Smooth muscle cell (in vitro differentiated cells): ENCODE measurements at regions not wholly inside any gene's neighbourhood (a gene's known extent, or its start where the extent isn't known, plus 50 kb on each side); places are given as distances from the start of the nearest gene placed in this dataset.
A peak's percentile ranks its signal among the peaks of the same experiment; 100 is the strongest.

ENCODE experiments used
- DNase-seq: peaks from one replicate; lab custom pipeline; 2025; ENCODE audit not compliant: unreplicated experiment; lab: John Stamatoyannopoulos, UW
- H2AFZ ChIP-seq: fragments of 200-600 bp; sonication (generic); 2 replicates; pipeline ENCODE4 v1.6.0; 2016; ENCODE audit warnings: antibody characterized with exemption, low read depth, mild to moderate bottlenecking
- H3F3A ChIP-seq: fragments of 200-600 bp; sonication (generic); 2 replicates; pipeline ENCODE4 v1.6.0; 2017; ENCODE audit warnings: antibody characterized with exemption, low read depth
- H3K27ac ChIP-seq: fragments of 200-600 bp; sonication (generic); 2 replicates; pipeline ENCODE4 v1.5.1; 2016; ENCODE audit warnings: low read depth, mild to moderate bottlenecking
- H3K27me3 ChIP-seq: fragments of 200-600 bp; sonication (generic); 2 replicates; pipeline ENCODE4 v1.6.1; 2016; ENCODE audit warnings: low read depth, mild to moderate bottlenecking
- H3K36me3 ChIP-seq: fragments of 200-600 bp; sonication (generic); 2 replicates; pipeline ENCODE4 v1.5.1; 2016; ENCODE audit warnings: low read depth
- H3K4me1 ChIP-seq: fragments of 200-600 bp; sonication (generic); 2 replicates; pipeline ENCODE4 v1.5.1; 2016; ENCODE audit warnings: low read depth
- H3K4me2 ChIP-seq: fragments of 200-600 bp; sonication (generic); 2 replicates; pipeline ENCODE4 v1.6.0; 2016; ENCODE audit warnings: mild to moderate bottlenecking
- H3K4me3 ChIP-seq: fragments of 200-600 bp; sonication (generic); 2 replicates; pipeline ENCODE4 v1.5.1; 2016; ENCODE audit warnings: mild to moderate bottlenecking
- H3K79me2 ChIP-seq: fragments of 200-600 bp; sonication (generic); 2 replicates; pipeline ENCODE4 v1.6.0; 2016; ENCODE audit warnings: low read depth, mild to moderate bottlenecking
- H3K9ac ChIP-seq: fragments of 200-600 bp; sonication (generic); 2 replicates; pipeline ENCODE4 v1.6.0; 2016; ENCODE audit warnings: low read depth
- H3K9me3 ChIP-seq: fragments of 200-600 bp; sonication (generic); replicated peaks from 2 replicates; pipeline ENCODE4 v1.5.1; 2016; ENCODE audit warnings: low read depth
- H4K20me1 ChIP-seq: fragments of 200-600 bp; sonication (generic); 2 replicates; pipeline ENCODE4 v1.6.0; 2016; ENCODE audit warnings: low read depth
- CTCF ChIP-seq: fragments of 200-600 bp; sonication (generic); IDR thresholded peaks from 2 replicates; pipeline ENCODE4 v1.5.1; 2017; ENCODE audit warnings: borderline replicate concordance, mild to moderate bottlenecking, antibody characterized with exemption; ENCODE audit not compliant: insufficient read depth, poor library complexity, severe bottlenecking
- WGBS: methylation state at CpG from one replicate; pipeline ENCODE4 v1.1.7; 2016; ENCODE audit warnings: low lambda C conversion rate; 5-methylcytosine and 5-hydroxymethylcytosine counted together

GRCh38 chr9:1941989-1942388, 73.2 kb upstream of the SMARCA2 start:
- Histone ChIP-seq H4K20me1 (no peaks in the 10 kb centered on the region), H3K4me3 (no peak overlapping the region), H3K4me1 (no peaks in the 10 kb centered on the region), H3F3A (no peaks in the 10 kb centered on the region), H3K27me3 (no peaks in the 10 kb centered on the region), H2AFZ (no peak overlapping the region), H3K36me3 (no peaks in the 10 kb centered on the region), H3K79me2 (no peaks in the 10 kb centered on the region), H3K9me3 (no peaks in the 10 kb centered on the region), H3K27ac (no peak overlapping the region), H3K4me2 (no peak overlapping the region), H3K9ac (no peak overlapping the region)
- WGBS = 87% methylated on average over 3 of the region's 3 CpGs
- DNase-seq = no peak
- TF ChIP-seq CTCF = peak; percentile 23

DNA sequence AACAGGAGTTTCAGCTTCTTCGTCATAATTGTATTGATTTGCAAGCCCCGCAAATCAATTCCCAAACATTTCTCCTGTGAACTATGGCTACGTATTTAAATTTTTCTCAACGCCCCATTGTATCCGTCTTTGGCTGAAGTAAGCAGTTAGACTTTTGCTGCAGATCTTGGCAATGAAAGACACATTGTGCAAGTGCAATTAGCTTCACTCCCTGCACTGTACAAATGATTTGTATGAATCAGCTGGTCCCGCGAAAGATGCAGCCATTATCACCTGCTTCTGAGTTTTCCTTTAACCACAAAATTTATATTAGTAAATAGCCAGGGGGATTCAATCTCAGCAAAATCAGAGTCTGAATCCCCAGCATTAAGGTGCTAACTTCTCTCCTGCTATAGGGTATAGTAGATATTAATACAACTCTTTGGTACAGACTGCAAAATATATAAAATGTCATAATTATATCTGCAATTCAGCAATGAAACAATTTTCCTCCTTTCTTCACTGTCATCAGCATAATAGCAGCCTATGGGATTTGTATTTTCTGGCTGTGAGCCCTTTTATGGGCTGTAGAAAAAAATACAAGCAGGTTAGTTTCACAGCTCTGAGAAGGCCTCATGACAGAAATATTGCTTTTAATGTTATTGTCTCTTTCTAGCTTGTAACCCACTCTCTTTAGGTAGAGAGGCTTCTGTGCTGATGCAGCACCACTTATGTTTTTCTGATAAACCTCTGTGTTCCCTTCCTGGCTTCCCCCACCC, 68.4 kb upstream of the SMARCA2 start:
- 91% methylated on average over 7 of the region's 7 CpGs for WGBS

DNA sequence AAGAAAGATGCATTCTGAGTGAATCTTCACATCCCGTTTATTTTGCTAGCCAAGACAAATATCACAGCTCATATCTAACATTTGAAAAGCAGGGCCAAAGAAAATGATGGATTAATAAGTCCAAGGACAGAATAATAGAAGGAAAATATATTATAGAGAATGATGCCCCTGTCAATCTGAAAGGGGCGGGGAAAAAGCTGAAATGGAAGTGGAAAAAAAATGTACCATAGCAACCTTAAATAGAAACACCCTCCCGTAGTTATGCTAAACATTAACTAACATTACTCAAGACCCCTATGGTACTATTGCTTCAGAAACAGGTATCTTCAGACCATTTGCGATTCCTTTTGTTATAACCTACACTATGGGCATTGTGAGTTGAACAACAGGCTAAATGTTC, 67.7 kb upstream of the SMARCA2 start:
- Histone ChIP-seq H3K9me3 (no peaks in the 10 kb centered on the region), H3F3A (no peaks in the 10 kb centered on the region), H3K4me1 (no peaks in the 10 kb centered on the region), H3K4me3 (no peak overlapping the region), H2AFZ (no peak overlapping the region), H3K79me2 (no peaks in the 10 kb centered on the region), H3K27me3 (no peaks in the 10 kb centered on the region), H3K4me2 (no peak overlapping the region), H3K27ac (no peak overlapping the region), H4K20me1 (no peaks in the 10 kb centered on the region), H3K9ac (no peak overlapping the region), H3K36me3 (no peaks in the 10 kb centered on the region)
- TF ChIP-seq CTCF = no peak
- 93% methylated on average over 4 of the region's 4 CpGs for WGBS
- no peak for DNase-seq

More for the DNA sequence above, 68.4 kb upstream of the SMARCA2 start:
- no peak overlapping the region for H3K27ac ChIP-seq
- H3K4me3 ChIP-seq = no peak overlapping the region
- H3K9ac ChIP-seq = no peak overlapping the region
- H4K20me1 ChIP-seq = no peaks in the 10 kb centered on the region
- no peaks in the 10 kb centered on the region for H3K4me1 ChIP-seq
- no peaks in the 10 kb centered on the region for H3F3A ChIP-seq
- TF ChIP-seq CTCF = no peak
- DNase-seq = no peak
- H3K36me3 ChIP-seq = no peaks in the 10 kb centered on the region
- no peaks in the 10 kb centered on the region for H3K9me3 ChIP-seq
- no peaks in the 10 kb centered on the region for H3K79me2 ChIP-seq
- no peak overlapping the region for H2AFZ ChIP-seq
- no peaks in the 10 kb centered on the region for H3K27me3 ChIP-seq
- no peak overlapping the region for H3K4me2 ChIP-seq

DNA sequence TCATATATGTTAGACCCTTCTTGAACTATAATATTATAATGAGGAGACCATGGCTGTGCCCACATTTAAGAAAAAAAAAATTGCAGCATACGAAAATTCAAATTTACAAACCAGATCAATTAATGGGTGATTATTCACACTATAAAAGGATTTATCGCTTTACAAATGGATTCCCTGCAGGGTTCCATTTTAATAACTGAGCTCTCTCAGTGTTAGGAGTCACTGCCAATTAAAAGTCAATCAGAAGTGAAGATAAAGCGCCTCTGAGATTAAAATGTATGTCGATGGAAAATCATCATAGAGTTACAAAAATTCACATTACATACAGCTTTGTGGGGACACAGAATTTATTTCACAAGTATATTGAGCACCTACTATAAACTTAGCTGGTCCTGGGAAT, 66.6 kb upstream of the SMARCA2 start:
- Histone ChIP-seq H3K36me3 (no peaks in the 10 kb centered on the region), H3K9ac (no peak overlapping the region), H3K27ac (no peak overlapping the region), H3K4me3 (no peak overlapping the region), H3K9me3 (no peaks in the 10 kb centered on the region), H2AFZ (no peak overlapping the region), H3K79me2 (no peaks in the 10 kb centered on the region), H3K4me2 (no peak overlapping the region), H4K20me1 (no peaks in the 10 kb centered on the region), H3K4me1 (no peaks in the 10 kb centered on the region), H3F3A (no peaks in the 10 kb centered on the region), H3K27me3 (no peaks in the 10 kb centered on the region)
- no peak for TF ChIP-seq CTCF
- 80% methylated on average over 4 of the region's 4 CpGs for WGBS
- no peak for DNase-seq
